Fibroblast of gingiva (primary cell): ENCODE measurements at regions not wholly inside any gene's neighbourhood (a gene's known extent, or its start where the extent isn't known, plus 50 kb on each side); places are given as distances from the start of the nearest gene placed in this dataset.
"Not testable (repeated sequence)": the region's sequence is repeated elsewhere in the genome, so short reads cannot be mapped to it uniquely, and the experiment has no call there.

Source experiments
- DNase-seq: peaks from one replicate; pipeline ENCODE4 v3.0.0-alpha.2; 2011; ENCODE audit warnings: low read depth

GRCh38 chr9:2243666-2244555 is 228.8 kb downstream of the SMARCA2 start:
- no peak for DNase-seq

GRCh38 chr9:2247340-2247739 is 232.2 kb downstream of the SMARCA2 start:
- DNase-seq = no peak

- DNase-seq = no peak
Observed at GRCh38 chr9:2248768-2249265, 233.7 kb downstream of the SMARCA2 start.

- DNase-seq = no peak
Observed at GRCh38 chr9:2253636-2254580, 238.8 kb downstream of the SMARCA2 start.

- DNase-seq = no peak
Observed at GRCh38 chr9:2255128-2255527, 240.0 kb downstream of the SMARCA2 start.

GRCh38 chr9:2257248-2257929 is 242.2 kb downstream of the SMARCA2 start:
- no peak for DNase-seq

- peak; percentile 26 for DNase-seq
Observed at GRCh38 chr9:2260417-2261306, 245.5 kb downstream of the SMARCA2 start.

- no peak for DNase-seq
Observed at GRCh38 chr9:2261421-2262103, 246.4 kb downstream of the SMARCA2 start.

- DNase-seq = no peak
Observed at GRCh38 chr9:2262386-2263071, 247.4 kb downstream of the SMARCA2 start.

- DNase-seq = no peak
Observed at GRCh38 chr9:2263111-2263510, 248.0 kb downstream of the SMARCA2 start.

- no peak for DNase-seq
Observed at GRCh38 chr9:2263665-2264064, 248.5 kb downstream of the SMARCA2 start.

GRCh38 chr9:2264081-2264480 is 248.9 kb downstream of the SMARCA2 start:
- DNase-seq = no peak

- DNase-seq = no peak
Observed at GRCh38 chr9:2267181-2267745, 252.1 kb downstream of the SMARCA2 start.

- DNase-seq = no peak
Observed at GRCh38 chr9:2269778-2270177, 254.6 kb downstream of the SMARCA2 start.

GRCh38 chr9:2270565-2270964 is 255.4 kb downstream of the SMARCA2 start:
- DNase-seq = no peak

- DNase-seq = no peak
Observed at GRCh38 chr9:2271426-2271825, 256.3 kb downstream of the SMARCA2 start.

- no peak for DNase-seq
Observed at GRCh38 chr9:2274762-2275161, 259.6 kb downstream of the SMARCA2 start.

- DNase-seq = no peak
Observed at GRCh38 chr9:2276296-2276695, 261.1 kb downstream of the SMARCA2 start.

- not testable (repeated sequence) for DNase-seq
Observed at GRCh38 chr9:2277133-2277532, 262.0 kb downstream of the SMARCA2 start.
